HG02678 (cell line): ENCODE measurements at regions not wholly inside any gene's neighbourhood (a gene's known extent, or its start where the extent isn't known, plus 50 kb on each side); places are given as distances from the start of the nearest gene placed in this dataset.

ENCODE experiments used
- ATAC-seq: cut with Tn5 transposase; IDR thresholded peaks from one replicate; pipeline ENCODE4 v1.9.1; 2021; ENCODE audit warnings: mild to moderate bottlenecking, moderate library complexity; ENCODE audit not compliant: unreplicated experiment

DNA sequence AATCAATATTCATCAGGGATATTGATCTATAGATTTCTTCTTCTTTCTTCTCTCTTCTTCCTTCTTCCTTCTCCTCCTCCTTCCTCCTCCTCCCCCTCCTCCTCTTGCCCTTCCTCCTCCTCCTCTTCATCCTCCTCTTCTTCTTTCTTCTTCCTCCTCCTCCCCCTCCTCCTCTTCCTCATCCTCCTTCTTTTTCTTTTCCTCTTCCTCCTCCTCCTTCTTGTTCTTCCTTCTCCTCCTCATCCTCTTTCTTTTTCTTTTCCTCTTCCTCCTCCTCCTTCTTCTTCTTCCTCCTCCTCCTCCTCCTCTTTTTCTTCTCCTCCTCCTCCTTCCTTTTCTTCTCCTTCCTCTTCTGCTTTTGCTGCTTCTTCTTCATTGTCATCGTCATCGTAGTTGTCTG lies 52.4 kb upstream of the SERINC1 start:
- ATAC-seq: no peak

DNA sequence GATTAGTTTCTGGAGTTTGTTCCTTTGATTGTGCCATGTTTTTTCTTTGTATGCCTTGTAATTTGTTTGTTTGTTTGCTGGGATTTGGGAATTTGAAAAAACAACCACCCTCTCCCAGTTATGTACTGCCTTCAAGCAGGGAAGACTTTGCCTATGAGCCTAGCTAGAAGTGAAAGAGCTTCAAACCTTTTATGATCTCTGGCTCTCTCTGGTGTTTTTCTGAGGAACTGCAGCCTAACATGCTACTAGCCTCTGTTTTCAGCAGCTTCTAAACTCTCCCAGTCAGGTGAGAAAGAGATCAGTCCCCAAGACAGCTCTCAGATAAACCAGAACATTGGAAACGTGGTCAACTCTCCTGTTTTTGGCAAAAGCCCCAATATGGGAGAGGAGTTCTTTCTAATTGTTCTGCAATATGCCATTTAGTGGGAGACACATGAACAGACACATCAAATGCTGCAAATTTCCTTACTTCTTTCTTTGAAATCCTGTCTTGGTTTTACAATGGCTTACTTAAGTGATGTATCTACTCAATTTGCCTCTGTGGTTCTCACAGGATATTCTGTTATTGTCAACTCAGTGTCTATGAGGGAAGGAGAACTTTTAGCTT lies 58.9 kb upstream of the SERINC1 start:
- ATAC-seq: peak; percentile 99

DNA sequence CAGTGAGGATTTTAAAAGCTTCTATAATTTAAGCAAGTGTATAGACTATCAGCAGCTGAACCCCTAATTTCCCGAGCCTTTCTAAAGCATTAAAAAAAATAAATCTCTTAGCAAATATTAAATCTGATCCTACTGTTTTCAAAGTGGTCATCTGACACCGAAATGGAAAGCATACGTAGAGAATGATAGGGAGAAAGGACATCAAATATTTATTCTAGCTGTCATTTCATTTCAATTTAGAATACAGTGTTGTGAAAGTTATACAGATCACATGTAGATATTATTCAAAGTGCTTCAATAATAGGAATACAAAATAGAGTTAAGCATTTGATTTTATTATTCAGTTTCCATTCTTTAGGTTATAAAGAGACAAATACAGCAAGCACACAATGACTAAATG lies 61.9 kb upstream of the PKIB start:
- ATAC-seq: no peak

- no peak for ATAC-seq
Observed at GRCh38 chr6:122548820-122549219, 61.4 kb upstream of the PKIB start.

DNA sequence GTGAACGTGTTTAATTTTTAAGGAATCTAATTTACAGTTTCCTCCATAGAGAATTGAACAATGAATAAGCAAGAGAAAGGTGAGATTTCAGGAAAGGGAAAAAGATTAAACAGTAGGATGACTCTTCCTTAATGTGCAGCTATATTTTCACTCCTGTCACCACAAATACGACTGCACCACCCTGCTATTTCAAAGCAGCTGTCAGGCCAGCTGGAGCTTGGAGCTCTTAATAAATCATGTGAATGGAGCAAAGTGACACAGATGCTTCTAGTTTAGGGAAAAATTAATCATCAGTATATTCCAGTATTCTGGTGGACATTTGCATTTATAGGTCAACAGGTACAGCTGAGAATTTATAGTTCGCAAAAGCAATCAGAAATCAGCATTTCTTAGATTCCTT lies 56.5 kb upstream of the PKIB start:
- ATAC-seq: no peak

DNA sequence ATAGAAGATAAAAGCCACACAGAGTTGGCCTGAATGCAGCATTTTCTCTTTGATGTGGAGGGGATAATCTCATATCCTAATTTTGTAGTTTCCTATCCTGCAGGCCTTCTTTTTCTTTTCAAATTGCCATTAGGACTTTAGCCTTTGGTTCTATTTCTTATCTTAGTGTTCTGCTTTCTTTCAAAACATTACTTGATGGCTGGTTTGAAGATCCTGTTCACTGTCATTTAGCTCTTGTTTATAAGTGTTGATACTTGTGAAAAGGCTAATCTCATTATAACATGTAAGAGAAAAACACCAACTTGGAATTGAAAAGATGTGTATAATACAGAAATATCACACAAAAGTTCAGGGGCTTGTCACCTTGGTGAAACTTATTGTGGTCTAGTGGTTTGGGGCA lies 54.6 kb upstream of the PKIB start:
- no peak for ATAC-seq

GRCh38 chr6:122558080-122558479 lies 52.1 kb upstream of the PKIB start:
- ATAC-seq: no peak
